H9 (cell line): ENCODE measurements at regions not wholly inside any gene's neighbourhood (a gene's known extent, or its start where the extent isn't known, plus 50 kb on each side); places are given as distances from the start of the nearest gene placed in this dataset.

Source experiments
- DNase-seq: peaks from one replicate; pipeline ENCODE4 v3.0.0-alpha.2; 2017
- H2AFZ ChIP-seq: one replicate; pipeline ENCODE4 v1.6.1; 2013; ENCODE audit warnings: mild to moderate bottlenecking, low read length, control low read depth, moderate library complexity
- H2AK5ac ChIP-seq: 2 replicates; pipeline ENCODE4 v1.6.1; 2013; ENCODE audit warnings: low read length, control low read depth, mixed read lengths; ENCODE audit not compliant: insufficient read length
- H2BK120ac ChIP-seq: one replicate; pipeline ENCODE4 v1.6.1; 2013; ENCODE audit warnings: low read depth, mild to moderate bottlenecking, low read length, control low read depth, inconsistent platforms; ENCODE audit not compliant: poor library complexity, severe bottlenecking
- H2BK12ac ChIP-seq: 2 replicates; pipeline ENCODE4 v1.6.1; 2013; ENCODE audit warnings: low read length, control low read depth, mixed read lengths, low read depth; ENCODE audit not compliant: insufficient read length
- H2BK15ac ChIP-seq: 2 replicates; pipeline ENCODE4 v1.6.1; 2013; ENCODE audit warnings: low read depth, low read length, control low read depth
- H2BK20ac ChIP-seq: one replicate; pipeline ENCODE4 v1.6.1; 2013; ENCODE audit warnings: low read depth, mild to moderate bottlenecking, low read length, control low read depth, inconsistent platforms; ENCODE audit not compliant: poor library complexity, severe bottlenecking
- H2BK5ac ChIP-seq: 2 replicates; pipeline ENCODE4 v1.6.1; 2013; ENCODE audit warnings: low read length, control low read depth, mixed read lengths; ENCODE audit not compliant: insufficient read length
- H3K14ac ChIP-seq: 2 replicates; pipeline ENCODE4 v1.6.1; 2013; ENCODE audit warnings: low read length, control low read depth; ENCODE audit not compliant: insufficient read depth
- H3K18ac ChIP-seq: 2 replicates; pipeline ENCODE4 v1.6.1; 2013; ENCODE audit warnings: low read depth, mild to moderate bottlenecking, mixed read lengths, low read length, control low read depth; ENCODE audit not compliant: insufficient read length
- H3K23ac ChIP-seq: 2 replicates; pipeline ENCODE4 v1.6.1; 2013; ENCODE audit warnings: low read length, control low read depth, mixed read lengths, low read depth; ENCODE audit not compliant: insufficient read length
- H3K23me2 ChIP-seq: 2 replicates; pipeline ENCODE4 v1.6.1; 2013; ENCODE audit warnings: low read depth, mild to moderate bottlenecking, mixed read lengths, low read length, control low read depth; ENCODE audit not compliant: insufficient read length, poor library complexity, severe bottlenecking
- H3K27ac ChIP-seq: 2 replicates; pipeline ENCODE4 v1.5.1; 2013; ENCODE audit warnings: low read length, control low read depth, mixed read lengths, low read depth; ENCODE audit not compliant: insufficient read length
- H3K27me3 ChIP-seq: 2 replicates; pipeline ENCODE4 v1.6.1; 2013; ENCODE audit warnings: low read length, control low read depth, inconsistent platforms; ENCODE audit not compliant: insufficient read depth
- H3K4ac ChIP-seq: 2 replicates; pipeline ENCODE4 v1.6.1; 2013; ENCODE audit warnings: low read depth, mild to moderate bottlenecking, control low read depth, inconsistent platforms, low read length, moderate library complexity
- H3K4me1 ChIP-seq: 2 replicates; pipeline ENCODE4 v1.6.1; 2013; ENCODE audit warnings: low read length, control low read depth, inconsistent platforms; ENCODE audit not compliant: insufficient read depth
- H3K4me2 ChIP-seq: 2 replicates; pipeline ENCODE4 v1.6.1; 2013; ENCODE audit warnings: low read length, control low read depth, mixed read lengths; ENCODE audit not compliant: insufficient read length, insufficient read depth
- H3K56ac ChIP-seq: 2 replicates; pipeline ENCODE4 v1.6.1; 2013; ENCODE audit warnings: low read depth, mild to moderate bottlenecking, mixed read lengths, low read length, control low read depth; ENCODE audit not compliant: insufficient read length
- H3K79me1 ChIP-seq: 2 replicates; pipeline ENCODE4 v1.6.1; 2013; ENCODE audit warnings: low read depth, mild to moderate bottlenecking, moderate library complexity, low read length, control low read depth, inconsistent platforms; ENCODE audit not compliant: insufficient read depth, poor library complexity, severe bottlenecking
- H3K79me2 ChIP-seq: 2 replicates; pipeline ENCODE4 v1.6.1; 2013; ENCODE audit warnings: low read length, control low read depth, inconsistent platforms; ENCODE audit not compliant: insufficient read depth
- H3K9ac ChIP-seq: 2 replicates; pipeline ENCODE4 v1.6.1; 2013; ENCODE audit warnings: low read length, control low read depth, mixed read lengths; ENCODE audit not compliant: insufficient read length; ENCODE audit errors: extremely low read depth
- H3K9me3 ChIP-seq: one replicate; pipeline ENCODE4 v1.6.1; 2013; ENCODE audit warnings: low read depth, low read length, inconsistent platforms; ENCODE audit not compliant: control insufficient read depth
- H3T11ph ChIP-seq: one replicate; pipeline ENCODE4 v1.6.1; 2013; ENCODE audit warnings: mild to moderate bottlenecking, low read length, control low read depth, inconsistent platforms
- H4K20me1 ChIP-seq: one replicate; pipeline ENCODE4 v1.6.1; 2013; ENCODE audit not compliant: control insufficient read depth, insufficient read length, insufficient read depth
- H4K5ac ChIP-seq: 2 replicates; pipeline ENCODE4 v1.6.1; 2013; ENCODE audit warnings: low read depth, mild to moderate bottlenecking, mixed read lengths, low read length, control low read depth; ENCODE audit not compliant: insufficient read length
- H4K8ac ChIP-seq: replicated peaks from 2 replicates; pipeline ENCODE4 v1.6.1; 2013; ENCODE audit warnings: low read length, control low read depth, mixed read lengths, low read depth; ENCODE audit not compliant: insufficient read length
- H4K91ac ChIP-seq: 2 replicates; pipeline ENCODE4 v1.6.1; 2013; ENCODE audit warnings: low read depth, mild to moderate bottlenecking, moderate library complexity, mixed read lengths, low read length, control low read depth; ENCODE audit not compliant: insufficient read length
- H3K27ac Mint-ChIP-seq, 3 experiments: 2 replicates in 2 of 3; 3 replicates in 1 of 3; pipeline ENCODE4 v1.8.0; 2020 to 2021; ENCODE audit warnings: mixed read lengths in 3 of 3, mild to moderate bottlenecking in 1 of 3, moderate library complexity in 1 of 3
- H3K27me3 Mint-ChIP-seq: 2 replicates; pipeline ENCODE4 v1.8.0; 2021; ENCODE audit warnings: low read depth, mild to moderate bottlenecking, moderate library complexity, mixed read lengths
- H3K36me3 Mint-ChIP-seq, 3 experiments: 2 replicates in 2 of 3; 3 replicates in 1 of 3; pipeline ENCODE4 v1.8.0; 2020 to 2021; ENCODE audit warnings: low read depth in 3 of 3, mixed read lengths in 3 of 3; ENCODE audit not compliant: insufficient read depth in 1 of 3
- H3K4me1 Mint-ChIP-seq, 2 experiments: 2 replicates each; pipeline ENCODE4 v1.8.0; 2020; ENCODE audit warnings: mixed read lengths in 2 of 2
- H3K4me3 Mint-ChIP-seq, 2 experiments: 2 replicates in 1 of 2; 3 replicates in 1 of 2; pipeline ENCODE4 v1.8.0; 2020 to 2021; ENCODE audit warnings: mild to moderate bottlenecking in 2 of 2, mixed read lengths in 2 of 2, moderate library complexity in 1 of 2
- H3K9me3 Mint-ChIP-seq, 2 experiments: 2 replicates in 1 of 2; 3 replicates in 1 of 2; pipeline ENCODE4 v1.8.0; 2020; ENCODE audit warnings: mild to moderate bottlenecking in 2 of 2, mixed read lengths in 2 of 2, moderate library complexity in 1 of 2
- WGBS: extraction: QIAGEN DNeasy Blood & Tissue Kit; methylation state at CpG from one replicate; pipeline ENCODE4 v1.1.7; 2013; ENCODE audit warnings: missing lambda C conversion rate, low lambda C conversion rate, mixed read lengths; ENCODE audit not compliant: insufficient read length; ENCODE audit errors: extremely low coverage; 5-methylcytosine and 5-hydroxymethylcytosine counted together
- TF ChIP-seq, protein P1 (sequence below): fragments of 200-600 bp; sonication (generic); conservative IDR thresholded peaks from 3 replicates; pipeline ENCODE4 v1.8.0; 2021; ENCODE audit warnings: antibody characterized with exemption, mild to moderate bottlenecking

- Mint-ChIP-seq H3K27ac (no peak overlapping the region), H3K9me3 (no peaks in the 10 kb centered on the region), H3K4me1 (peaks cover 8 to 10% of the 10 kb centered on the region in 2 experiments), H3K4me3 (no peak overlapping the region), H3K27me3 (no peaks in the 10 kb centered on the region), H3K36me3 (no peaks in the 10 kb centered on the region)
- no peak overlapping the region for H3K9ac ChIP-seq
- H3K18ac ChIP-seq = no peak overlapping the region
- no peak overlapping the region for H2BK5ac ChIP-seq
- no peak overlapping the region for H2BK20ac ChIP-seq
- no peak overlapping the region for H2AFZ ChIP-seq
- H3K14ac ChIP-seq = no peak overlapping the region
- no peak overlapping the region for H3K4me2 ChIP-seq
- no peak overlapping the region for H3K56ac ChIP-seq
- H3K27ac ChIP-seq = no peak overlapping the region
- H2BK15ac ChIP-seq = no peak overlapping the region
- H3K79me2 ChIP-seq = no peaks in the 10 kb centered on the region
- no peaks in the 10 kb centered on the region for H3K23me2 ChIP-seq
- no peak for DNase-seq
- no peaks in the 10 kb centered on the region for H3K27me3 ChIP-seq
- no peak overlapping the region for H3K4ac ChIP-seq
- no peak overlapping the region for H4K8ac ChIP-seq
- no CpG with 5 or more reads among the region's 2 CpGs for WGBS
- H3K9me3 ChIP-seq = no peaks in the 10 kb centered on the region
- H4K91ac ChIP-seq = no peak overlapping the region
- H3K4me1 ChIP-seq = peaks cover 3% of the 10 kb centered on the region; the same call in 1 of the 2 replicates
- H3T11ph ChIP-seq = no peak overlapping the region
- H2AK5ac ChIP-seq = no peak overlapping the region
- H2BK120ac ChIP-seq = no peak overlapping the region
- no peak overlapping the region for H4K5ac ChIP-seq
- TF ChIP-seq, protein P1, sequence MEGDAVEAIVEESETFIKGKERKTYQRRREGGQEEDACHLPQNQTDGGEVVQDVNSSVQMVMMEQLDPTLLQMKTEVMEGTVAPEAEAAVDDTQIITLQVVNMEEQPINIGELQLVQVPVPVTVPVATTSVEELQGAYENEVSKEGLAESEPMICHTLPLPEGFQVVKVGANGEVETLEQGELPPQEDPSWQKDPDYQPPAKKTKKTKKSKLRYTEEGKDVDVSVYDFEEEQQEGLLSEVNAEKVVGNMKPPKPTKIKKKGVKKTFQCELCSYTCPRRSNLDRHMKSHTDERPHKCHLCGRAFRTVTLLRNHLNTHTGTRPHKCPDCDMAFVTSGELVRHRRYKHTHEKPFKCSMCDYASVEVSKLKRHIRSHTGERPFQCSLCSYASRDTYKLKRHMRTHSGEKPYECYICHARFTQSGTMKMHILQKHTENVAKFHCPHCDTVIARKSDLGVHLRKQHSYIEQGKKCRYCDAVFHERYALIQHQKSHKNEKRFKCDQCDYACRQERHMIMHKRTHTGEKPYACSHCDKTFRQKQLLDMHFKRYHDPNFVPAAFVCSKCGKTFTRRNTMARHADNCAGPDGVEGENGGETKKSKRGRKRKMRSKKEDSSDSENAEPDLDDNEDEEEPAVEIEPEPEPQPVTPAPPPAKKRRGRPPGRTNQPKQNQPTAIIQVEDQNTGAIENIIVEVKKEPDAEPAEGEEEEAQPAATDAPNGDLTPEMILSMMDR = no peak
- no peak overlapping the region for H2BK12ac ChIP-seq
- H3K79me1 ChIP-seq = no peaks in the 10 kb centered on the region
- no peak overlapping the region for H3K23ac ChIP-seq
- no peaks in the 10 kb centered on the region for H4K20me1 ChIP-seq
These were observed 82.1 kb downstream of the UNC5CL start for GRCh38 chr6:40956936-40957335.
